ENCODE measurements at regions not wholly inside any gene's neighbourhood (a gene's known extent, or its start where the extent isn't known, plus 50 kb on each side); places are given as distances from the start of the nearest gene placed in this dataset.

GRCh38 chr5:68659881-68660280 is 433.9 kb upstream of the SLC30A5 start:
- CTCF ChIA-PET, result no interaction called here

GRCh38 chr5:68661237-68661636 is 432.6 kb upstream of the SLC30A5 start:
- no peak overlapping the region for H3K27ac Mint-ChIP-seq
- peak; percentile 30 for DNase-seq

More at GRCh38 chr5:68659881-68660280, 433.9 kb upstream of the SLC30A5 start:
- H3K4me1 Mint-ChIP-seq, result no peaks in the 10 kb centered on the region
- no peaks in the 10 kb centered on the region for H3K9me3 Mint-ChIP-seq
- no peak overlapping the region for H3K27ac Mint-ChIP-seq
- H3K36me3 Mint-ChIP-seq, result no peaks in the 10 kb centered on the region
- no peak for DNase-seq
- peaks cover 3% of the 10 kb centered on the region for H3K27me3 Mint-ChIP-seq
- H3K4me3 Mint-ChIP-seq, result no peak overlapping the region

GRCh38 chr5:68662804-68663307 is 431.0 kb upstream of the SLC30A5 start:
- CTCF ChIA-PET, result no interaction called here
- Mint-ChIP-seq H3K9me3 (no peaks in the 10 kb centered on the region), H3K27me3 (peaks cover 3% of the 10 kb centered on the region), H3K27ac (no peak overlapping the region), H3K4me1 (no peaks in the 10 kb centered on the region), H3K36me3 (no peaks in the 10 kb centered on the region), H3K4me3 (no peak overlapping the region)
- DNase-seq, result no peak

More at GRCh38 chr5:68661237-68661636, 432.6 kb upstream of the SLC30A5 start:
- Mint-ChIP-seq H3K4me3 (no peak overlapping the region), H3K9me3 (no peaks in the 10 kb centered on the region), H3K4me1 (no peaks in the 10 kb centered on the region), H3K27me3 (peaks cover 3% of the 10 kb centered on the region), H3K36me3 (no peaks in the 10 kb centered on the region)
- CTCF ChIA-PET, result no interaction called here

DNA sequence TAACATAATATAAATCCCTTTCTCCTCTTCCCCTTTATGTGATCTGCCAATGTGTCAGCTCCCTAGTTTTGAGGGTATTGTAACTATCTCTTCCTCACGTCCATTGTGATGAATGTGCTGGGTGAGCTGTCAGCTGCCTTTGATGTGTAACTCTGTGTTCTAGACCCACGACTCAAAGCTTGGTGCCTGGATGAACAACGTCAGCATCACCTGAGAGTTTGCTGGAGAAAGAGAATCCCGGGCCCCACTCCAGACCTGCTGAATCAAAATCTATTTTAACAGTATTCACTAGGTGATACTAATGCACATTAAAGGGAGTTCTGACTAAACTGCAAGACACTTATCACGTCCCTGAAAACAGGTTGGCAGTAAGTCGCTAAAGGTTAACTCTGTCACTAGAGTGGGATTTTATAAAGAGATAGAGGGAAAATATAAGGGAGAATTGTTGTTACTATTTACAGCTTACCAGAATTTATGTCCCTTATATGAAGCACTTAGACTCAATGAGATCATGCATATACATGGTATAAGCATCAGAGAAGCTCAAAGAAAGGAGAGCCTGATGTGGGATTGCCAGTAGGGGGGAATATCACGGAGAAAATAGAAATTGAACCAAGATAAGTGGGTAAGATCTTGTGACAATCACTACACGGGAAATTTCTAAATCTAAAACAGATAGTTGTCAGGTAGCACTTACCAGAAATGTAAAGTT is 423.8 kb upstream of the SLC30A5 start:
- no peak overlapping the region for H3K27ac Mint-ChIP-seq

GRCh38 chr5:68673106-68673822 is 420.6 kb upstream of the SLC30A5 start:
- H3K27ac Mint-ChIP-seq, result no peak overlapping the region
- H3K36me3 Mint-ChIP-seq, result no peaks in the 10 kb centered on the region
- H3K27me3 Mint-ChIP-seq, result peaks cover 8% of the 10 kb centered on the region
- H3K4me1 Mint-ChIP-seq, result peaks cover 2% of the 10 kb centered on the region
- CTCF ChIA-PET, result no interaction called here
- H3K4me3 Mint-ChIP-seq, result no peak overlapping the region
- no peak for DNase-seq
- no peaks in the 10 kb centered on the region for H3K9me3 Mint-ChIP-seq

More for the DNA sequence above, 423.8 kb upstream of the SLC30A5 start:
- CTCF ChIA-PET, result no interaction called here
- no peaks in the 10 kb centered on the region for H3K36me3 Mint-ChIP-seq
- H3K4me1 Mint-ChIP-seq, result peaks cover 2% of the 10 kb centered on the region
- DNase-seq, result no peak
- no peak overlapping the region for H3K4me3 Mint-ChIP-seq
- H3K27me3 Mint-ChIP-seq, result peaks cover 4% of the 10 kb centered on the region
- no peaks in the 10 kb centered on the region for H3K9me3 Mint-ChIP-seq

DNA sequence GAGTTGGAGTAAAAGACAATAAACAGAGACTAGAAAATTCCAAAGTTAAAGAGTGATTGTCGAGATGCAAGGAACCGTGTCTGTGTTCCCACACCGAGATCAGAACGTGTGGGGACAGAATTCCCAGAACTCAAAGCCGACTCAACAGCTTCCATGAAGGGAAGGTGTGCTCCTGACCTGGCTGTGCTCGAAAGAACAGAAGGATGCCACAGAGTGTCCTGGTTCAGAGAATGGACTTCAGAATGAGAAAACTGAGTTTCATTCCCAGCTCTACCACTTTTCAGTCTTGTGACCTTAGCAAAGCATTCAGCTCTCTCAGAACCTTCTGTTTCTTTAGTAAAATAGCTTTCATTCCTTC is 420.0 kb upstream of the SLC30A5 start:
- Mint-ChIP-seq H3K4me1 (peaks cover under 1% of the 10 kb centered on the region), H3K27me3 (peaks cover 8% of the 10 kb centered on the region), H3K36me3 (no peaks in the 10 kb centered on the region), H3K9me3 (no peaks in the 10 kb centered on the region), H3K4me3 (no peak overlapping the region), H3K27ac (no peak overlapping the region)
- CTCF ChIA-PET, result no interaction called here
- no peak for DNase-seq

GRCh38 chr5:68679041-68679440 is 414.8 kb upstream of the SLC30A5 start:
- no peak for DNase-seq
- Mint-ChIP-seq H3K27me3 (peaks cover 24% of the 10 kb centered on the region), H3K9me3 (no peaks in the 10 kb centered on the region), H3K4me3 (no peak overlapping the region), H3K27ac (no peak overlapping the region), H3K4me1 (no peaks in the 10 kb centered on the region), H3K36me3 (no peaks in the 10 kb centered on the region)
- CTCF ChIA-PET, result no interaction called here

DNA sequence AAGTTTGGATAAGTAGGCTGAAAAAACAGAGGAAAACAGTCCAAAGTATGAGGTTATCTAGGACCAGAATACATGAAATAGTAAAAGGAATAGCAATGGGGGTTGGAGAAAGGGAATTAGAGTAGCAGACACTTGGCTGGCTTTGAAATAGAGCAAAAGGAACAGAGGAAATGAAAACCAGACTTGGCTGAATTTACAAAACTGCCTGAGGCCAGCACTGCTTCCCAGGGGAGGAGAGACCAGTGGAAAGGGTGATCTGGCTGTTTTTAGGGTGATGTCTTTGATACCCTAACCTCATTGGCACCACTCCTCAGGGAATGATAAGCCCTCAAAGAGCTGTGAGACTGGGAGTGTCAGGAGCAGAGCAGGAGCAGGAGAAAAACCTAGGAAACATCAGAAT is 413.4 kb upstream of the SLC30A5 start:
- CTCF ChIA-PET, result no interaction called here
- Mint-ChIP-seq H3K4me1 (no peaks in the 10 kb centered on the region), H3K36me3 (no peaks in the 10 kb centered on the region), H3K27ac (no peak overlapping the region), H3K4me3 (no peak overlapping the region), H3K27me3 (peaks cover 28% of the 10 kb centered on the region), H3K9me3 (no peaks in the 10 kb centered on the region)
- DNase-seq, result no peak

DNA sequence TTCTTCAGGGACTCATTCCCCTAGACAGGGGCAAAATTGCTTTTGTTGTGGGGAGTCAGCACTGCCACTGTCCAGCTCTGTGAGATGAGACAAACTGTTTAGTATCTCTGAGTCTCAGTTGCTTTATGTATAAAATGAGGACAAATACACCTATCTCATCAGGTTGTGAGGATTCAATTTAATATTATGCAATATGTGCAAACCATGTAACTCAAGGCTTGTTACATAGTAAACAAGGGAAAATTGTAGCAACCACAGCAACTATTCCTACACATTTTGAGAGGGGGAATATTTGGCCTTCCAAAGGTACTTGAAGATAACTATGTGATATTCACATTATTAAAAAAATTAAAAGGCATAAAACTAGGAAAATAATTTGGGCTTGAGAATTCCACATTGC is 411.9 kb upstream of the SLC30A5 start:
- DNase-seq, result no peak
- CTCF ChIA-PET, result no interaction called here

DNA sequence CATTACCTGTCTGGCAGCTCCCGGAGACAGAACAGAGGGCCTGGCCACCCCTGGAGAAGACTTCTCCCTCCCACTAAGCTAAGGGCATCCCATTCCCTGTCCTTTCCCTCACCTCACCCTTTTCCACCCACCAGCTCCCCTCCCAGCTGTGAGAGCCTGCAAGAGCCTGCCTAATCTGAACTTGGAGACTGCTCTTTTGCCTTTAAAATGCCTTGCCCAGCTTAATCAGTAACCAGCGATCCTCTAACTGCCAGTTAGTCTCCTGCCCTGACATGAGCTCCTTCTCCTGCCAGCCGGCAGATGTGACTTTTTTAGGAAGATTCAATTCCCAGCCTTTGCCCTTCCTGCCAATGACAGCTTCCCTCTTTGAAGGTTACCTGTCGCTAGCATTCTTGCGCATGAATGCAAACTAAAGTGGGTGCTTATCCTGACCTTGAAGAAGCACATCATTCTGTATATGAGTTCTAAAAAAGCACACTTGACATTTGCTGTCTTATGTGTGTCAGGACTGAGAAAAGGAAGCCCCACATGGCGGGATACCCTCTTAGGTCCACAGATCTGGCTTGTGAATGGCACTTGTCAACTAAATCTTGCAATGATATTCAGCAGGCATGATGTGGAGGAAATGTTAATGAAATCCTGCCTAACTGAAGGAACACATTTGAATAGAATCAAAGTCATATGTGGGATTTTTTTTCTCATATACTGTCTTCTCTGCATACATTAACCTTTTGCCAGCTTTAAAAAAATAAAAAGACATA is 411.2 kb upstream of the SLC30A5 start:
- Mint-ChIP-seq H3K4me3 (no peak overlapping the region), H3K36me3 (no peaks in the 10 kb centered on the region), H3K9me3 (no peaks in the 10 kb centered on the region), H3K27ac (no peak overlapping the region), H3K4me1 (no peaks in the 10 kb centered on the region), H3K27me3 (peaks cover 28% of the 10 kb centered on the region)
- DNase-seq, result no peak
- CTCF ChIA-PET, result no interaction called here

More for the DNA sequence above, 411.9 kb upstream of the SLC30A5 start:
- Mint-ChIP-seq H3K36me3 (no peaks in the 10 kb centered on the region), H3K4me1 (no peaks in the 10 kb centered on the region), H3K27ac (no peak overlapping the region), H3K9me3 (no peaks in the 10 kb centered on the region), H3K4me3 (no peak overlapping the region), H3K27me3 (peaks cover 28% of the 10 kb centered on the region)

DNA sequence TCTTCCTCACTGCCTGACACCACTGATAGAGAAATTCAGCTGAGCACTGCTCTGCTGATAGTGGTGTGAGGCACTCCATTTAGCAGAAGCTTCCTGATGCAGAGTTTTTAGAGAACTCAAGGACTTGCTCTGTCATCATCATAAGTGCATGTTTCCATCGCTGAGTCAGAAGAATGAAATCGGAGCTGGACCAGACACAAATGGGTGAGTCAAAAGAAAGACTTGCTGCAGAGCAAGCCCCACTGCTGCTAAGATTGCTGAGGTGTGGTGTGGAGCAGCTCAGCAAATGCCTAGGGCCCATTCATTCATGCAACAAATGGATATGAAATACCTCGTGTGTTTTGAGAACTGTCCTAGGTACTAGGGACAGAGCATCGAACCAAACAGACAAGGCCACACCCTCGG is 410.2 kb upstream of the SLC30A5 start:
- Mint-ChIP-seq H3K4me1 (no peaks in the 10 kb centered on the region), H3K36me3 (no peaks in the 10 kb centered on the region)

DNA sequence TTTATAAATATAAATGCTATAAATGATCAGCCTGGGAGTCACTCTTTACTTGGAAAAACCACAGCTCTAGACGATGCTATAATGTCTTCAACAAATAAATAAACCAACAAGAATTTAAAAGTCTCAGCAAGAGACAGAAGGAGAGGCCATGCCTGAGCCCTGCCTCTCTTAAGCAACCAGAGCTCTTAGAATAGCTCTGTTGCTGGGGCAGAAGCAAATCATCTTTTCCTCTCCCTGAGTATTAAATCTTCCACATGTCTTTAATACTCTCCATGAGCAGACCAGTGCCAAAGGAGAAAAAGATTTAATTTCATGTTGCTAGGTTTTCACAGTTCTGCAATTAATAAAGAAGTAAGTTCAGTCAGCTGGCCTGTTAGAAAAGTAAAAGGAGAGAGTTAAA is 408.0 kb upstream of the SLC30A5 start:
- no peaks in the 10 kb centered on the region for H3K4me1 Mint-ChIP-seq
- H3K27me3 Mint-ChIP-seq, result peaks cover 22% of the 10 kb centered on the region
- H3K9me3 Mint-ChIP-seq, result no peaks in the 10 kb centered on the region
- H3K36me3 Mint-ChIP-seq, result no peaks in the 10 kb centered on the region
- CTCF ChIA-PET, result interaction anchor here (0.7 kb wide), 1 partner anchor 428 kb away, joined by 3 read pairs; no protein-coding TSS in a partner anchor
- no peak overlapping the region for H3K4me3 Mint-ChIP-seq
- no peak for DNase-seq
- H3K27ac Mint-ChIP-seq, result no peak overlapping the region

More for the DNA sequence above, 410.2 kb upstream of the SLC30A5 start:
- H3K27me3 Mint-ChIP-seq, result peaks cover 24% of the 10 kb centered on the region
- DNase-seq, result no peak
- CTCF ChIA-PET, result no interaction called here
- H3K9me3 Mint-ChIP-seq, result no peaks in the 10 kb centered on the region
- H3K4me3 Mint-ChIP-seq, result no peak overlapping the region
- no peak overlapping the region for H3K27ac Mint-ChIP-seq

DNA sequence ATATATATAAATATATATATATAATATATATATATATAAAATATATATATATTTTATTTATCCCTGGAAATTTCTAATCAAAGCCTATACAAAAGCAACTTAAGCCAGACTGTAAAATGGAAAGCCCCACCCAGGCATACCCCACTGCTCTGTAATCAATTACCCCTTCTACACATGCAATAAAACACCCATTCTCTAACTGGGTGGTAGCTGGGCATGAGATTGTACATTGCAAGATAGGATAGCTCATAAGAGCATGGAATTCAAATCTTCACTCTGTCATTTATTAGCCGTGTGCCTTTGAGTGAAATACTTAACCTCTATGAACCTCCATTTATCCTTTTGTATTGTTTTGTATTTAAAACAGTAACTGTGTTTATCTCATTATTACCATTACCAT is 405.3 kb upstream of the SLC30A5 start:
- no peaks in the 10 kb centered on the region for H3K4me1 Mint-ChIP-seq
- H3K27me3 Mint-ChIP-seq, result peaks cover 14% of the 10 kb centered on the region
- H3K36me3 Mint-ChIP-seq, result no peaks in the 10 kb centered on the region
- peaks cover 4% of the 10 kb centered on the region for H3K9me3 Mint-ChIP-seq
- no peak for DNase-seq
- no peak overlapping the region for H3K4me3 Mint-ChIP-seq
- CTCF ChIA-PET, result no interaction called here
- no peak overlapping the region for H3K27ac Mint-ChIP-seq

GRCh38 chr5:68689010-68689409 is 404.8 kb upstream of the SLC30A5 start:
- no peak for DNase-seq
- peaks cover 4% of the 10 kb centered on the region for H3K9me3 Mint-ChIP-seq
- no peak overlapping the region for H3K4me3 Mint-ChIP-seq
- H3K27me3 Mint-ChIP-seq, result peaks cover 14% of the 10 kb centered on the region
- CTCF ChIA-PET, result no interaction called here
- no peaks in the 10 kb centered on the region for H3K36me3 Mint-ChIP-seq
- H3K4me1 Mint-ChIP-seq, result no peaks in the 10 kb centered on the region
- H3K27ac Mint-ChIP-seq, result no peak overlapping the region

Data from activated naive CD4-positive, alpha-beta T cell treated with anti-CD3 and anti-CD28 coated beads, Interleukin-2, amount 10 ng/mL, durations not matched to agents 7 days and 5 days (primary cell).